HG02938 (cell line): ENCODE measurements at regions not wholly inside any gene's neighbourhood (a gene's known extent, or its start where the extent isn't known, plus 50 kb on each side); places are given as distances from the start of the nearest gene placed in this dataset.
"Not testable (repeated sequence)": the region's sequence is repeated elsewhere in the genome, so short reads cannot be mapped to it uniquely, and the experiment has no call there.

Experiments
- ATAC-seq: cut with Tn5 transposase; IDR thresholded peaks from one replicate; pipeline ENCODE4 v1.9.1; 2021; ENCODE audit warnings: mild to moderate bottlenecking, moderate library complexity; ENCODE audit not compliant: unreplicated experiment

DNA sequence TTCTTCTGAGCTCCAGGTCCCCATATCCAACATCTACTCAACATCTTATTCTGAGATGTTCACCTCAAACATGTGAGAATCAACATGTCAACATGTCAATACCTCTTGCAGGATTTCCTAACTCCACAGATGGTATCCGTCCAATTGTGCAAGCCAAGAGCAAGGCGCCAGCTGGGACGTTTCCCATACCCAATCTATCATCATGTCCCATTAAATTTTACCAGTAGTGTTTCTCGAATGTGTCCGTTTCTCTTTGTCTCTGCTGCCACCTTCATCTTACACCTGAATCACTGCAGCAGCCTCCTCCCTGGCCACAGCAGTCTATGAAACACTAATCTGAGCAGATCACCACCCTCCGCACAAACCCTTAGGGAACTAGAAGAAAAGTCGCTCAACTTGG is 78.0 kb upstream of the RPS6KA2 start:
- ATAC-seq, result no peak

- no peak for ATAC-seq
Measured at GRCh38 chr6:166704171-166704570, 77.1 kb upstream of the RPS6KA2 start.

- ATAC-seq, result no peak
Measured at GRCh38 chr6:166703149-166703710, 76.2 kb upstream of the RPS6KA2 start.

DNA sequence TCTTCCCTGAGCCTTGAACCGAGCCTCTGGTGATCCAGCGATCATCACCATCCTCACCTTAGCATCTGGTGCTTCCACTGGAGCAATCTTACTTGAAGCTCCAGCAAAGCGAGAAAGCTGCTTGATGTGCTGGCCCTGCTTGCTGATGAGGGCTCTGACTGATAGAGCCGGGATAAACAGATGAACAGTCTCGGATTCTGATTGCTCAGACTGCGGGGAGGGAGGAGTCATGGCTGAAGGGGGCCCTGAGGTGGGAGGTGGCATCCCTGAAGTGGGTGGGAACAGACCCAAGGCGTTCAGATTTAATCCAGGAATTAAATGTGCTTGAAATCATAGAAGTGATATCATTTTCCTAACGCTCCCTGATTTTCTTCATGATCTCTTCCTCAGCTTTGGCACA is 74.4 kb upstream of the RPS6KA2 start:
- not testable (repeated sequence) for ATAC-seq

DNA sequence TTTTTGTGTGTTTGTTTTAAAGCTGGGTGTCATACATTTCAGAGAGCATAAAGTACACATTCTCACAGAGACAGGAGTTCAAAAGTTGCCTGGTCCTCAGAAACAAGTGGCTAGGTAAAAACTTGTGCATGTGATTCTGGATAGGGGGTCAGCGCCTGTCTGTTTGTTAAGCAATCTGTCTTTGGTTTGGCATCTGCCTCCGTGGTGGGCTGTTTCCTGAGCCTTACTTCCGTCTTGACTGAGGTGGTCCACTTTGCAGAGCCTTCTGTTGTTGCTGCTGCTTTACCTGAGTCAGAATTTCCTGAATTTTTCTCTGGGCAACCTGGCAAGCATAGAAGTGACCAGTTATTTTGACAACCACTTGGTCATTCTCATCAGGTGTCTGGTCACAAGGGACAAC is 73.8 kb upstream of the RPS6KA2 start:
- ATAC-seq, result not testable (repeated sequence)

- ATAC-seq, result no peak
Measured at GRCh38 chr6:166697113-166697512, 70.1 kb upstream of the RPS6KA2 start.

DNA sequence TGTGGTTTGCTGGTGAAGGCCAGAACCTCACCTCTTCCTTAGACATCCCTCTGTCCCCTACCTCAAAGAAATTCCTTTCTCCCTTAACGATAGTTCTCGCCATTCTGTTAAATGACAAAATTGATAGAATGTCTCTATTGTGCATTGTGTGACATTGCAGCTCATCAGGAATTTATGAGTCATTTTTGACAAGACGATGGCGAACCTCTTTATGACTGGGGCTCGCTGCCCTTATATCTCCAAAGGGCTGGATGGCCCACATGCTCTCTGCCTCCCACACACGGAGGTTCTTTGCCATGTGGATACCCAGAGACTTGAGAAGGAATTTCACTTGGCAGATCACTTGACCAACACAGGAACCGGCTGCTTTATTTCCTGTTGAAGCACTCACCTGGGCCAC is 66.8 kb upstream of the RPS6KA2 start:
- no peak for ATAC-seq

DNA sequence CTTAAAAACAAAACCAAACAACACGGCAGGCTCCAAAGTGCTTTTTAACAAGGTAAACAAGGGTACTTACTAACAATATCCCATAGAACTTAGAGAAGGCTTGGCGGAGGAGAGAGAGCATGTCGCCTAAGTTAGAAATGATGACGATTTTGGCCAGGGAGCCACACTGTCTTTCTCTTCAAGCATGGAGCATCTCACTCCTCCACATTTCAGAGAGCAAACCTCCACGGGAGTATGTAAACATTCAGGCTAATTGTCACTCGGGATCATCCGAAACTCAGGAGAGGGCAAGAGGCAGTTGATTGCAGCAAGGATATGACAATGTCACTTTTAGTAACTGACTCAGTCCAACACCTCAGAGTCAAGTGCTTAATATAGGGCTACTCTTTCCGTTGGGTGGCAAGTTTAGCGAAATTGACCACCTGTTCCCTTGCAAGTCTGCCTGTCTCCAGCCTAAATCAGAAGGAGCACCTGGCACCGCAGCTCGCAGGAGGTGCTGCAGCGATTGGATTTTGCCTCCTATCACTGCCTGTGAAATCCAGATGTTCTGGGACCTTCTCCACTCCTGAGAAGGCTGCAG is 65.8 kb upstream of the RPS6KA2 start:
- no peak for ATAC-seq

DNA sequence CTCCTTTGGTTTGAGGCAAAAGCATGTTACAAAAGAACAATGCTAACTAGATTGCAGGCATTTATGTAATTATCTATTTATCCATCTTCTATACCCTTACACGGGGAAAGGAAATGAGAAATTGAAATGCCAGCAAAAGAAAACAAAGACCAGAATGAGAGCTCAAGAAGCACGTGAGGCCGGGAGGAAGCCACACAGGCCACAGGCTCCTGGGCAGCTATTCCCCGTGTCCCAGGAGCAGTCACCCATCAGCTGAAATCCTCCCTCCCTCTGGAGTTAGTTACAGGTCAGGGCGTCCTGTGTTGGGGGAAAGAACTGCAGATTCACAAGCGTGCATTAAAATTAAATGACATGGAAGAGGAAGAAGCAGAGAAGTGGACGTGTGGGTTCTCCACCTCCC is 64.7 kb upstream of the RPS6KA2 start:
- no peak for ATAC-seq

GRCh38 chr6:166691199-166691598 is 64.1 kb upstream of the RPS6KA2 start:
- no peak for ATAC-seq

GRCh38 chr6:166689687-166690086 is 62.6 kb upstream of the RPS6KA2 start:
- no peak for ATAC-seq

- ATAC-seq, result no peak
Measured at GRCh38 chr6:166688901-166689300, 61.9 kb upstream of the RPS6KA2 start.

- ATAC-seq, result no peak
Measured at GRCh38 chr6:166687879-166688205, 60.8 kb upstream of the RPS6KA2 start.

DNA sequence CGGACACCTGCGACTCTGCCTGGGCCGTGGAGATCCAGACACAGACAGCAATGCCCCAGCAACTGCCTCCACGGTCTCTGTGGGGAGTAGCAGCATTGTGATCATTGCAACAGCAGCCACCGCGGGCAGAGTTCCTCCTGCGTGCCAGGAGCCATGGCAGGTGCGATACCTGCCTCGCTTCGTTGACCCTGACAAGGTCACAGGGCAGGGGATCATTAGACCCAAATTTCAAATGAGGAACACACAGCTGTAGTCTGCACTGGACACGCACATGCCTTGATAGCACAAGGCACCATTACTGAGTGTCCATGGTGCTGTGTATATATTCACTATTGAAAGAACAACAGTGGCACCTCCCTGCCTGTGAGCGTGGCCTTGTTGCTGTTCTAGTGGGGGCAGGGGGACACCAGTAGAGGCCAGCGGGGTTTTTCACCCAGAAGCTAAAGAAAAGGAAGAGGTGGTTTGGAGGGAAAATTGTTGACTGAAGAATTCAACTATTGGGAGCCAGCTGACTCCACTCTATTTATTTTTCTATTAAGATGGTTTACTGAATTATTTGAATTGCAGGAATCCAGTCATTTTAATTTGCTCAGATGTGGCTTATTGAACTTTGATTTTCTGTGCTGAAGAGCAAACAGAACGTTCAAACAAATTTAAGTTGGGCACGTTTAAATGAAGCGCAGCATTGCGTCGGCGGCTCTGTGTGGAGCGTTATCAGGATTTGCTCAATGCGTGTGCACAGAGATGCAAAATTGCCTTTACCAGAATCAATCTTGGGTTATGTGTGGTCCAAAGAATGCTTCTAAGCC is 60.2 kb upstream of the RPS6KA2 start:
- ATAC-seq, result no peak

GRCh38 chr6:166686317-166686716 is 59.3 kb upstream of the RPS6KA2 start:
- no peak for ATAC-seq

- no peak for ATAC-seq
Measured at GRCh38 chr6:166684866-166685265, 57.8 kb upstream of the RPS6KA2 start.

- ATAC-seq, result no peak
Measured at GRCh38 chr6:166684170-166684569, 57.1 kb upstream of the RPS6KA2 start.

DNA sequence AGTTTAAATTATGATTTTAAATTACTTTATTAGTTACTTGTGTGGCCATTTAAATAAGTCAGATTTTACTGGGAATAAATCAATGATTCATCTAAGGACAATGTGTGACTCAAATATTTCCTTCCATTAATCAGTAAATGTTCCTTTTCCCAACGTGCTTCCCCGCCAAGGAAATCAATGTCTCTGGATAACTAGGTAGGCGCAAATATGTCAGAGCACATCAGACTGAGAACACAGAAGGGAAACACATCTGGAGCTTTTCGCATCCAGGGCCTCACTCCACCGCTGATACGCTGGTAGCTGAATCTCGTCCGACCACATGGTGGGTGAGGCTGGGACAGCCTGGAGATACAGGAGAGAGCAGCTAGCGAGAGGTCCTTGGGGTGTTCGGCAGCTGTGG is 56.4 kb upstream of the RPS6KA2 start:
- no peak for ATAC-seq

DNA sequence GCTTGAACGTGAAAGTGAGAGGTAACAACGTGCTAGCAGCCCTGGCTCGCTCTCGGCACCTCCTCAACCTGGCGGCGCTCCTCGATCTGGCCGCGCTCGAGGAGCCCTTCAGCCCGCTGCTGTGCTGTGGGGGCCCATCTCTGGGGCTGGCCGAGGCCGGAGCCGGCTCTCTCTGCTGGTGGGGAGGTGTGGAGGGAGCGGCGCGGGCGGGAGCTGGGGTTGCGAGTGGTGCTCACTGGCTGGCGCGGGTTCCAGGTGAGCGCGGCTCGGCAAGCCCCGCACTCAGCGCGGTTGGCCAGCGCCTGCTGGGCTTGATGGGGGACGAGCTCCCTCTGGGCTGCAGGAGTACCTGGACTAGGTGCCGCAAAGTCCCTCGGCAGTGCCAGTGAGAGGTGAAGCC is 52.5 kb upstream of the RPS6KA2 start:
- no peak for ATAC-seq

GRCh38 chr6:166678426-166678825 is 51.4 kb upstream of the RPS6KA2 start:
- ATAC-seq, result no peak

DNA sequence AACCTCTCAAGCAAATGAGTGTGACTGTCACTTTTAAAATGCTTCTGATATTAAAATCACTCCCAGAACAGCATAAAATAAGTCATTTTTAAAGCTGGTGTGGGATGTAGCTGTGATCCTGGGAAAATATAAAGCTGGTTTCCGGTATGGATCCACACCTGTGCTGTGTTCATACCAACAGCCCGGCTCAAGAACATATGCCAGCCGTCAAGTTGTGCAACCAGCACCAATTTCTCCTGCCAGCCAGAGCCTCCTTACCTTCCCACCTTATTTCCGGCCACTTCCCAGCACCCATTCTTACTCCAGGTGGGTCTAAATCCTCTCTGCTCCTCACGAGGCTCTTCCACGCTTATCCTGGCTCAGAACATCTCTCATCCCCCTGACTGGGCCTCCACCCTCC is 50.9 kb upstream of the RPS6KA2 start:
- no peak for ATAC-seq
